ENCODE measurements at regions not wholly inside any gene's neighbourhood (a gene's known extent, or its start where the extent isn't known, plus 50 kb on each side); places are given as distances from the start of the nearest gene placed in this dataset.
"Not testable (repeated sequence)": the region's sequence is repeated elsewhere in the genome, so short reads cannot be mapped to it uniquely, and the experiment has no call there.

- no peak for DNase-seq
These were observed 85.6 kb upstream of the SLC66A3 start for GRCh38 chr2:11069566-11070185.

DNA sequence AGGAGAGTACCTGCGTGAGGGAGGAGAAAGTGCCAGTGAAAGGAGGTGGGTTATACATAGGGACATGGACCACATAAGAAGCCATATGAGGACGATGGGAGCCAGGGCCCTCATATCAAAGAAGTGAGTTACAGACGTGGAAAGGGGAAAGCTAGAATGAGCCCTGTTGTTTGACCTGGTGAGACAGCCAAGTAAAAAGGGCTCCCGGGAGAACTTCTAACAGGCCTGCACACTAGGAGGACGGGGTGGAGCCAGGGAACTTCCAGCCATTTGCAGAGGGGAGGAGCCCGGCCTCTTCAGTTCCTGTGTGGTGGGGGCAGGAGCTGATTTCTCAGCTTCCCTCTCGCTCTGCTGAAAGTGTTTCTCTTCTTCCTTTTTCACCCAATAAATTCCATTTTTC is 84.1 kb upstream of the SLC66A3 start:
- DNase-seq, result no peak

- DNase-seq, result no peak
These were observed 83.3 kb upstream of the SLC66A3 start for GRCh38 chr2:11071939-11072338.

- DNase-seq, result no peak
These were observed 82.7 kb upstream of the SLC66A3 start for GRCh38 chr2:11072550-11072949.

DNA sequence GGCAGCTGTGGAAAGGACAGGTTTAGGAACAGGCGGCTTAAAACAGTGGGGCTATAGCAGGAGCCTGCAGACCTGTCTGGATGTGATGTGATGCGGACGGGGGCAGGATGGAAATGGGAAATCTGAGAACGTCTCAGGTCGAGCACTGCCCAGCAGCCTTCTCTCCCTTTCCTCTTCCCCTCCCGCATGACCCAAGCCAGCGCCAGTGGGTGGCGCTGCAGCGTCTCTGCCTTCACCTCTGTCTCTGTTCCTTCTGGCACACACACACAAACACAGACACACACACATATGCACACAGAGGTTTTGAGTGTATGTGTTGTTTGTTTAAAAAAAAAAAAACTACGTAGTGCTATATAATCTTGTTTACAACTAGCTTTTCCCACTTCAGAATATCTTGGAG is 82.0 kb upstream of the SLC66A3 start:
- DNase-seq, result peak in 2 of 56 donors; percentile 16 to 17

- DNase-seq, result no peak
These were observed 81.5 kb upstream of the SLC66A3 start for GRCh38 chr2:11073776-11074175.

- no peak for DNase-seq
These were observed 80.9 kb upstream of the SLC66A3 start for GRCh38 chr2:11074246-11074820.

DNA sequence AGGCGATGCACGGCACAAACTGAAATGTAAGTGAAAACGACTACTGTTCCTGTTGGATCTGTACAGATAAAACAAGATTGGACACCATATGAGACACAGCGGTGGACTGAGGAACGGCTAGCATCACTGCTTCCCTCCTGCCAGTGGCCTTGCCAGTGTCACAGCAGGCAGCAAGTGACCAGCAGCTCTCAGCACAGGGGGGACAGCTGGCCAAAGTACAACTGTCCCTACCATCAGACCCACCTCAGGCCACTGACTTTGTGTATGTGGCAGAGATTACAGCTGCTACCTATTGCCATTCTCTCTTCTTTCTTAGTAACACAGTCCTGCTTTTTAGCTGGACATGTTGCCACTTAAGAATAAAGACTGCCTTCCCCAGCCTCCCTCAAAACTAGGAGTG is 80.0 kb upstream of the SLC66A3 start:
- no peak for DNase-seq

- DNase-seq, result no peak
These were observed 77.9 kb upstream of the SLC66A3 start for GRCh38 chr2:11077411-11077810.

DNA sequence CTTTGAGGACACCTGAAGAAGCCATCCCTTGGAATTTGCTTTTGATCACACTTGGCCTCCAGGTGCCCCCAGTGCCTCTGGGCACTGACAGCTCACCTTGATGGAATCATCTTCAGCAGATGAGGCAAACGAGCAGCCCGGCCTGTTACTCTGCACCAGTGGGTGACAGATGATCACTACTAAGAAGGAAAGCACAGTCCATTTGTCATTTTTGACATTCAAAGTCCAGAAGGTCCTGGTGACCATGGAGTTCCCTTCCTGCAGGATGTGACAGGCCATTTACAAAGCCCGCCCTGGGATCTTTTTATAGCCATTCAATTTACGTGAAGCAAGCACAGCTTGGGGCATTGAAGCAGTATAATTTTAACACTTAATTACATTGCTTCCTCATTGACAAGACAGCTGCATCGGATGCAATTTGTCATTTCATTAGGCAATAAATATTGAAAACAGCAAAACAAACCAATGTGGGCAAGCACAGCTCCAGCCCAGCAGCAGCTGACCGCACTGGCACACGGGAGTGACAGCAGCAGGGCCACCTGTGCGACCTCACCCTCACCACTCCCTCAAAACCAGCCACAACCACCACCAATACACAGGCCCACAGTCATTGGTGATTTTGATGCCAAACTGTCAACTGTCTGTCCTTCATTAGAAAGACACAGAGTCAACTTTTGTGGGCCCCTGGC is 76.0 kb upstream of the SLC66A3 start:
- no peak for DNase-seq

GRCh38 chr2:11080253-11081115 is 74.8 kb upstream of the SLC66A3 start:
- peak in 14 of 56 donors; percentile 14 to 54 (median 24) for DNase-seq

DNA sequence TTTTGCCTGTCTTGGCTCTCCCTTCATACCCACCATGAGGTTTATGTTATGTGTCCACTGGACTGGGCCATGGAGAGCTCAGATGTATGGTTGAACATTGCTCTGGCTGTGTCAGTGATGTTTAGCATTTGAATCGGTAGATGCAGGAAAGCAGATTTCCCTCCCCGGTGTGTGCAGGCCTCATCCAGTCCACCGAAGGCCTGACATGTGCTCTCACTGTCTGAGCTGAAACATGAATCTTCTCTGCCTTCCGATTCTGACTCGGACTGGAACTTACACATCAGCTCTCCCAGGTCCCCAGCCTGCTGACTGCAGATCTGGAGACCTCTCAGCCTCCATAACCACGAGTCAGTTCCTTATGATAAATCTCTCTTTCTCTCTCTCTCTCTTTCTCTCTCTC is 72.4 kb upstream of the SLC66A3 start:
- DNase-seq, result no peak

DNA sequence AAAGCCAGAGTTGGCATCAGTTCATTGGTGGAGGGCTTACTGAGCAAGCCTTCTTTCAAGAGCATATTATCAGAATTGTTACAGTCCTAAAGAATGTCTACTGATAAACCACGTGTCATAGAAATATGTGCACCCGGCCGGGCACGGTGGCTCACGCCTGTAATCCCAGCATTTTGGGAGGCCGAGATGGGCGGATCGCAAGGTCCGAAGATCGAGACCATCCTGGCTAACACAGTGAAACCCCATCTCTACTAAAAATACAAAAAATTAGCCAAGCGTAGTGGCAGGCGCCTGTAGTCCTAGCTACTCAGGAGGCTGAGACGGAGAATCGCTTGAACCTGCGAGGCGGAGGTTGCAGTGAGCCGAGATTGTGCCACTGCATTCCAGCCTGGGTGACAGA is 66.4 kb upstream of the SLC66A3 start:
- not testable (repeated sequence) for DNase-seq

- DNase-seq, result no peak
These were observed 65.1 kb upstream of the SLC66A3 start for GRCh38 chr2:11090187-11090586.

GRCh38 chr2:11092701-11093335 is 62.4 kb upstream of the SLC66A3 start:
- DNase-seq, result no peak

- no peak for DNase-seq
These were observed 61.8 kb upstream of the SLC66A3 start for GRCh38 chr2:11093467-11093866.

DNA sequence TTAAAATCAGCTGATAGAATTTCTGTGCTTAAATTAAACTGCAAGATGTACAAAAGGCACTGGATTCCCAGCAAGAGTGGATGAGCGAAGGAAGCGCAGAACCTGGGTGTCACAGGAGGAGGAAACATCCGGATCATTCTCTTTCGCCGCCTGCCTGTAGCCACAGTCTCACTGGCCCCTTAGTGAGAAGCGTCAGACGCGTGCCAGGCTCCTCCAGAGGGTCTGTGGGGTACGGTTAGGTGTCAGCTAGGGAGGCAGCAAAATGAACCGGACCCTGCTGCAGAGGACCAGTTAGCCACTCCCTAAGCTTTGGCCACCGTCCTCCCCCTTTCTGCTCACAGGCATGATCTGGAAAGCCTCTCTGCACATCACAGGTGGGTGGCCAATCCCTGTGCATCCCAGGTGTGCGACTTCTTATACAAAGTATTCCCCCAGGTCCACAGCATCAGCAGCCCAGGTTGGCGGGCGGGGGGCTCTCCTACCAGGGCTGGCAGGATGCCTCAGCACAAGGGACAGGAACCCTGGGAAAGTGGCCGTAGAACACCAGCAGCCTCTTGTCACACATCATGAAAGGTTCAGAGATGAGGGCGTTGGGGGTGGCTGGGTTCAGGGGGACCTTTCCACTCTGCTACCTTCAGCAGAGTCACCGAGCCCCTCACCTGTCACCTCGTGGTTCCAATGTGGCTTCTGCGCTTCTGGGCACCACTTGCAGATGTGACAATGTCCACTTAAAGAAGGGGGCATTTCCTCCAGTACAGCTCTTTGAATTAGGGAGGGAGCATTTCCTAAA is 61.1 kb upstream of the SLC66A3 start:
- DNase-seq, result no peak

DNA sequence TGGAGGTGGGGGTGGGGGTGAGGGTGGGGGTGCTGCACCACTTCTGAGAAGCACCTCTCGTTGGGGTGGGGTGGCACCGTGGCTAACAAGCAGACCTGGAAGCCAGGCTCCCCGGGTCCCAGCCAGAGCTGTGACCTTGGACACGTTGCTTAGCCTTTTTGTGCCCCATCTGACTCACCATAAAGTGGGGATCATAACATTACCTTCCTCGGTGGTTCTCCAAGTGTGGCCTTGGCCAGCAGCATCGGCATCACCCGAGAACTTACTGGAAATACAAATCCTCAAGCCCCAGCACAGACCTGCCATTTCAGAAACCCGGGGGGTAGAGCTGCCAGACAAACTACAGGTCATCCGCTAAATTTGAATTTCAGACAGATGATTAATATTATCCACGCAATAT is 58.7 kb upstream of the SLC66A3 start:
- no peak for DNase-seq

DNA sequence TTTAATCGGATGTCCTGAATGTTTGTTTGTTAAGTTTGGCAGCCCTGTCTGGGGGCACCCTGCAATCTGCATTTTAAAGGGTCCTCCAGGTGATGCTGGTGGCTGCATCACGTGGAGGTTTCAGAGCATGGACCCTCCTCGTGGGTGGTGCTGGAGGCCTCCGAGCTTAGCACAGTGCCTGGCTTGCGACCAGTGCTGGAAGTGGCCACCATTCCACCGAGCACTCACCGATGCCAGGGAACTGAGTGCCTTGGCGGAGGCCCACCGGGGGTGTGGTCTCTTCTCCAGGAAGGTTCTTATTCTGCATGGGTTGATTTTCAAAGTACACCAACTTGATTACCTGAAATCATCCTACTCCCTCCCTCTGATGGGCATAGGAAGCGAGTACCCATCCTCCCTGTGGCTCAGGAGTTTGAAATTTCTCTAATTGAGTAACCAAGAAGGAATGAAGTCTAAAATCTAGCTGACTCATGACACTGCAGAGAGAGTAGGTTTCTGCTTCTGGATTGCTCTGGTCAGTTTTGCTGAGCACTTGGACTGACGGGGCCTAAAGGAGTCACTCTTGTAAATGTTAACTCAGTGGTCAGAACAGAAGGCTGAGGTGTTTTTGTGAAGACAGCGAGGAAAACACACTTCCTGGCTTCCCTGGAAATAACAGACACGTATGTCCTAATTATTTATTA is 58.1 kb upstream of the SLC66A3 start:
- peak in 2 of 56 donors; percentile 6 to 14 for DNase-seq

DNA sequence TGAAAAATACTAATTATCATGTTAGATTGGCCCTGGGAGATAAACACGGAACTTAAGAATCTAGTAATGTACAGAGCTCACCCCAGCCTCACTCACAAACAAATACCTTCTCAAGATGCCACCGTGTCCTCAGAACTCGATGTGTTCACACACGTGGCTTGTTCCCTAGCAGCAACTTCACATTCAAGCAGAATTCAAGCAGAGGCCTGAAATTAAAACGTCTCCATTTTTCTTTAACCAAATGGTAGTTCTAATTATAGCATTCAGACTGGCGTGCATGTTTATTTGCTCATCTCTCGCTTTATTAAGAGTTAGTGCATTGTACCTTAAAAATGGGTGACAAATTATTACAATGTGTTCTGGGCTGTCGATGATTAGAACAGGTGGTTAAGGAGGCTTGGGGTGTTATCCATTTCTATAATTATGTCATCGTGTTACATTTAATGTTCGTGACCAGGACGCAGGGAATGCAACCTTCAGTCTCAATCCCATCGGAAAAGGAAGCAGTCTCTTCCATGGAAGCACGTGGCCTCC is 57.3 kb upstream of the SLC66A3 start:
- DNase-seq, result no peak

Data from amygdala (tissue), 56 donors.